ENCODE measurements at regions not wholly inside any gene's neighbourhood (a gene's known extent, or its start where the extent isn't known, plus 50 kb on each side); places are given as distances from the start of the nearest gene placed in this dataset.
A peak's percentile ranks its signal among the peaks of the same experiment; 100 is the strongest.

GRCh38 chr9:108182950-108183381 is 672.8 kb downstream of the ACTL7B start:
- ChIA-PET CTCF (interaction anchor here (1.7 kb wide), 1 partner anchor 15 kb away, joined by 5 read pairs; no protein-coding TSS in a partner anchor), POLR2A (no interaction called here)
- no peak overlapping the region for H3K4me3 ChIP-seq (ENCODE audit: control insufficient read depth in 1 of 7, extremely low read depth in 1 of 7, insufficient read depth in 4 of 7, low read depth in 2 of 7, low read length in 6 of 7)
- H3K9me3 ChIP-seq (ENCODE audit: control extremely low read depth in 1 of 5, control insufficient read depth in 4 of 5, insufficient read depth in 2 of 5, low read depth in 1 of 5, low read length in 4 of 5): no peaks in the 10 kb centered on the region
- DNase-seq: peak in 2 of 3 donors; percentile 50 to 60
- no peaks in the 10 kb centered on the region for H3K27me3 ChIP-seq (replicated peaks in 2 of 5; ENCODE audit: control insufficient read depth in 4 of 5, insufficient read depth in 5 of 5, low read length in 4 of 5)
- H3K27ac ChIP-seq (ENCODE audit: insufficient read depth in 1 of 2, low read depth in 1 of 2, low read length in 2 of 2, poor library complexity in 1 of 2, severe bottlenecking in 2 of 2): no peak overlapping the region
- peaks cover 0 to 16% (median 6%) of the 10 kb centered on the region in 4 experiments for H3K4me1 ChIP-seq (ENCODE audit: control extremely low read depth in 1 of 4, control insufficient read depth in 4 of 4, insufficient read depth in 4 of 4, low read length in 3 of 4)
- no peaks in the 10 kb centered on the region for H3K36me3 ChIP-seq (ENCODE audit: control insufficient read depth in 4 of 4, insufficient read depth in 4 of 4, low read length in 3 of 4)
- 78% methylated on average over 5 of the region's 5 CpGs for WGBS (ENCODE audit: insufficient coverage)

- WGBS (ENCODE audit: insufficient coverage): 98% methylated on average over 7 of the region's 8 CpGs
- POLR2A ChIA-PET: no interaction called here
These were observed 673.5 kb downstream of the ACTL7B start for GRCh38 chr9:108182270-108182669.

GRCh38 chr9:108181441-108181840 is 674.3 kb downstream of the ACTL7B start:
- Histone ChIP-seq H3K27me3 (replicated peaks in 2 of 5; ENCODE audit: control insufficient read depth in 4 of 5, insufficient read depth in 5 of 5, low read length in 4 of 5) (no peaks in the 10 kb centered on the region), H3K27ac (ENCODE audit: insufficient read depth in 1 of 2, low read depth in 1 of 2, low read length in 2 of 2, poor library complexity in 1 of 2, severe bottlenecking in 2 of 2) (no peak overlapping the region), H3K4me3 (ENCODE audit: control insufficient read depth in 1 of 7, extremely low read depth in 1 of 7, insufficient read depth in 4 of 7, low read depth in 2 of 7, low read length in 6 of 7) (no peak overlapping the region), H3K4me1 (ENCODE audit: control extremely low read depth in 1 of 4, control insufficient read depth in 4 of 4, insufficient read depth in 4 of 4, low read length in 3 of 4) (peaks cover 0 to 16% (median 6%) of the 10 kb centered on the region in 4 experiments), H3K36me3 (ENCODE audit: control insufficient read depth in 4 of 4, insufficient read depth in 4 of 4, low read length in 3 of 4) (no peaks in the 10 kb centered on the region), H3K9me3 (ENCODE audit: control extremely low read depth in 1 of 5, control insufficient read depth in 4 of 5, insufficient read depth in 2 of 5, low read depth in 1 of 5, low read length in 4 of 5) (no peaks in the 10 kb centered on the region)
- CTCF ChIA-PET: interaction anchor here (0.8 to 1.1 kb wide), 2 partner anchors 9 to 11 kb away, joined by 3 to 4 read pairs; no protein-coding TSS in a partner anchor
- DNase-seq: no peak
- 86% methylated on average over 1 of the region's 2 CpGs for WGBS (ENCODE audit: insufficient coverage)
- POLR2A ChIA-PET: no interaction called here

More at GRCh38 chr9:108182270-108182669, 673.5 kb downstream of the ACTL7B start:
- no peaks in the 10 kb centered on the region for H3K27me3 ChIP-seq (replicated peaks in 2 of 5; ENCODE audit: control insufficient read depth in 4 of 5, insufficient read depth in 5 of 5, low read length in 4 of 5)
- no peak overlapping the region for H3K4me3 ChIP-seq (ENCODE audit: control insufficient read depth in 1 of 7, extremely low read depth in 1 of 7, insufficient read depth in 4 of 7, low read depth in 2 of 7, low read length in 6 of 7)
- DNase-seq: no peak
- H3K4me1 ChIP-seq (ENCODE audit: control extremely low read depth in 1 of 4, control insufficient read depth in 4 of 4, insufficient read depth in 4 of 4, low read length in 3 of 4): peaks cover 0 to 16% (median 6%) of the 10 kb centered on the region in 4 experiments
- no peaks in the 10 kb centered on the region for H3K36me3 ChIP-seq (ENCODE audit: control insufficient read depth in 4 of 4, insufficient read depth in 4 of 4, low read length in 3 of 4)
- no peak overlapping the region for H3K27ac ChIP-seq (ENCODE audit: insufficient read depth in 1 of 2, low read depth in 1 of 2, low read length in 2 of 2, poor library complexity in 1 of 2, severe bottlenecking in 2 of 2)
- no peaks in the 10 kb centered on the region for H3K9me3 ChIP-seq (ENCODE audit: control extremely low read depth in 1 of 5, control insufficient read depth in 4 of 5, insufficient read depth in 2 of 5, low read depth in 1 of 5, low read length in 4 of 5)
- CTCF ChIA-PET: interaction anchor here (0.8 to 1.7 kb wide), 3 partner anchors 8 to 15 kb away, joined by 3 to 5 read pairs (median 4); no protein-coding TSS in a partner anchor

GRCh38 chr9:108180541-108180940 is 675.2 kb downstream of the ACTL7B start:
- 100% methylated on average over 1 of the region's 1 CpG for WGBS (ENCODE audit: insufficient coverage)
- H3K27me3 ChIP-seq (replicated peaks in 2 of 5; ENCODE audit: control insufficient read depth in 4 of 5, insufficient read depth in 5 of 5, low read length in 4 of 5): no peaks in the 10 kb centered on the region
- no peaks in the 10 kb centered on the region for H3K9me3 ChIP-seq (ENCODE audit: control extremely low read depth in 1 of 5, control insufficient read depth in 4 of 5, insufficient read depth in 2 of 5, low read depth in 1 of 5, low read length in 4 of 5)
- no peak overlapping the region for H3K4me3 ChIP-seq (ENCODE audit: control insufficient read depth in 1 of 7, extremely low read depth in 1 of 7, insufficient read depth in 4 of 7, low read depth in 2 of 7, low read length in 6 of 7)
- no peak overlapping the region for H3K27ac ChIP-seq (ENCODE audit: insufficient read depth in 1 of 2, low read depth in 1 of 2, low read length in 2 of 2, poor library complexity in 1 of 2, severe bottlenecking in 2 of 2)
- ChIA-PET CTCF (no interaction called here), POLR2A (no interaction called here)
- no peak for DNase-seq
- peaks cover 0 to 16% (median 6%) of the 10 kb centered on the region in 4 experiments for H3K4me1 ChIP-seq (ENCODE audit: control extremely low read depth in 1 of 4, control insufficient read depth in 4 of 4, insufficient read depth in 4 of 4, low read length in 3 of 4)
- H3K36me3 ChIP-seq (ENCODE audit: control insufficient read depth in 4 of 4, insufficient read depth in 4 of 4, low read length in 3 of 4): no peaks in the 10 kb centered on the region

- ChIA-PET POLR2A (no interaction called here), CTCF (interaction anchor here (0.7 kb wide), 1 partner anchor 7 kb away, joined by 3 read pairs; no protein-coding TSS in a partner anchor)
- no peak overlapping the region for H3K27ac ChIP-seq (ENCODE audit: insufficient read depth in 1 of 2, low read depth in 1 of 2, low read length in 2 of 2, poor library complexity in 1 of 2, severe bottlenecking in 2 of 2)
- no peaks in the 10 kb centered on the region for H3K9me3 ChIP-seq (ENCODE audit: control extremely low read depth in 1 of 5, control insufficient read depth in 4 of 5, insufficient read depth in 2 of 5, low read depth in 1 of 5, low read length in 4 of 5)
- 100% methylated on average over 2 of the region's 4 CpGs for WGBS (ENCODE audit: insufficient coverage)
- H3K4me1 ChIP-seq (ENCODE audit: control extremely low read depth in 1 of 4, control insufficient read depth in 4 of 4, insufficient read depth in 4 of 4, low read length in 3 of 4): peaks cover 0 to 7% (median 0%) of the 10 kb centered on the region in 4 experiments
- no peak overlapping the region for H3K4me3 ChIP-seq (ENCODE audit: control insufficient read depth in 1 of 7, extremely low read depth in 1 of 7, insufficient read depth in 4 of 7, low read depth in 2 of 7, low read length in 6 of 7)
- H3K36me3 ChIP-seq (ENCODE audit: control insufficient read depth in 4 of 4, insufficient read depth in 4 of 4, low read length in 3 of 4): no peaks in the 10 kb centered on the region
- DNase-seq: no peak
- H3K27me3 ChIP-seq (replicated peaks in 2 of 5; ENCODE audit: control insufficient read depth in 4 of 5, insufficient read depth in 5 of 5, low read length in 4 of 5): no peaks in the 10 kb centered on the region
These were observed 677.5 kb downstream of the ACTL7B start for GRCh38 chr9:108178318-108178717.

- WGBS (ENCODE audit: insufficient coverage): 94% methylated on average over 2 of the region's 3 CpGs
- Histone ChIP-seq H3K4me3 (ENCODE audit: control insufficient read depth in 1 of 7, extremely low read depth in 1 of 7, insufficient read depth in 4 of 7, low read depth in 2 of 7, low read length in 6 of 7) (no peak overlapping the region), H3K36me3 (ENCODE audit: control insufficient read depth in 4 of 4, insufficient read depth in 4 of 4, low read length in 3 of 4) (no peaks in the 10 kb centered on the region), H3K9me3 (ENCODE audit: control extremely low read depth in 1 of 5, control insufficient read depth in 4 of 5, insufficient read depth in 2 of 5, low read depth in 1 of 5, low read length in 4 of 5) (no peaks in the 10 kb centered on the region), H3K27ac (ENCODE audit: insufficient read depth in 1 of 2, low read depth in 1 of 2, low read length in 2 of 2, poor library complexity in 1 of 2, severe bottlenecking in 2 of 2) (no peak overlapping the region), H3K4me1 (ENCODE audit: control extremely low read depth in 1 of 4, control insufficient read depth in 4 of 4, insufficient read depth in 4 of 4, low read length in 3 of 4) (peaks cover 0 to 4% (median 0%) of the 10 kb centered on the region in 4 experiments), H3K27me3 (replicated peaks in 2 of 5; ENCODE audit: control insufficient read depth in 4 of 5, insufficient read depth in 5 of 5, low read length in 4 of 5) (no peaks in the 10 kb centered on the region)
- ChIA-PET CTCF (interaction anchor here (1.7 kb wide), 2 partner anchors 14 to 18 kb away, joined by 5 read pairs; no protein-coding TSS in a partner anchor), POLR2A (no interaction called here)
- no peak for DNase-seq
These were observed 678.8 kb upstream of the KLF4 start for GRCh38 chr9:108168236-108168850.

- H3K27me3 ChIP-seq (replicated peaks in 2 of 5; ENCODE audit: control insufficient read depth in 4 of 5, insufficient read depth in 5 of 5, low read length in 4 of 5): no peaks in the 10 kb centered on the region
- H3K27ac ChIP-seq (ENCODE audit: insufficient read depth in 1 of 2, low read depth in 1 of 2, low read length in 2 of 2, poor library complexity in 1 of 2, severe bottlenecking in 2 of 2): no peak overlapping the region
- POLR2A ChIA-PET: no interaction called here
- CTCF ChIA-PET: interaction anchor here (1.7 kb wide), 2 partner anchors 15 to 19 kb away, joined by 5 read pairs; no protein-coding TSS in a partner anchor
- no peak for DNase-seq
- WGBS (ENCODE audit: insufficient coverage): 97% methylated on average over 5 of the region's 5 CpGs
- H3K4me1 ChIP-seq (ENCODE audit: control extremely low read depth in 1 of 4, control insufficient read depth in 4 of 4, insufficient read depth in 4 of 4, low read length in 3 of 4): peaks cover 0 to 4% (median 0%) of the 10 kb centered on the region in 4 experiments
- H3K4me3 ChIP-seq (ENCODE audit: control insufficient read depth in 1 of 7, extremely low read depth in 1 of 7, insufficient read depth in 4 of 7, low read depth in 2 of 7, low read length in 6 of 7): no peak overlapping the region
- no peaks in the 10 kb centered on the region for H3K36me3 ChIP-seq (ENCODE audit: control insufficient read depth in 4 of 4, insufficient read depth in 4 of 4, low read length in 3 of 4)
- no peaks in the 10 kb centered on the region for H3K9me3 ChIP-seq (ENCODE audit: control extremely low read depth in 1 of 5, control insufficient read depth in 4 of 5, insufficient read depth in 2 of 5, low read depth in 1 of 5, low read length in 4 of 5)
These were observed 677.7 kb upstream of the KLF4 start for GRCh38 chr9:108167136-108167900.

Measured in common myeloid progenitor, CD34-positive (primary cell).